Lower leg skin (tissue), 4 donors: ENCODE measurements at regions not wholly inside any gene's neighbourhood (a gene's known extent, or its start where the extent isn't known, plus 50 kb on each side); places are given as distances from the start of the nearest gene placed in this dataset.

Experiments used
- DNase-seq, 2 donors: peaks; one replicate each; pipeline ENCODE4 v3.0.0-alpha.2; 2019; ENCODE audit warnings: low spot score in 2 of 2
- H3K4me3 ChIP-seq: fragments of 200-600 bp; sonication (generic); 2 replicates; pipeline ENCODE4 v1.5.1; 2017; ENCODE audit warnings: mild to moderate bottlenecking, low read depth; ENCODE audit not compliant: poor library complexity, severe bottlenecking
- POLR2A ChIP-seq, 2 donors: fragments of 450-650 bp; IDR thresholded peaks; one replicate each; pipeline ENCODE4 v1.6.1; 2016 to 2017; ENCODE audit warnings: antibody characterized with exemption in 2 of 2, mild to moderate bottlenecking in 1 of 2, moderate library complexity in 1 of 2
- WGBS, 2 donors: methylation state at CpG; one replicate each; pipeline ENCODE4 v1.1.5; 2018; 5-methylcytosine and 5-hydroxymethylcytosine counted together
- intact Hi-C: fragments of 100-400 bp; cut with DNase I; formaldehyde crosslinking; loops from one replicate; pipeline ENCODE4 v1.15.0; 2023; ENCODE audit warnings: low total_unique reads
- TF ChIP-seq, protein P1 (sequence below), 3 donors: fragments of 450-650 bp; IDR thresholded peaks; one replicate each; pipeline ENCODE4 v1.5.1; 2016; ENCODE audit warnings: antibody characterized with exemption in 3 of 3, mild to moderate bottlenecking in 3 of 3, moderate library complexity in 2 of 3

DNA sequence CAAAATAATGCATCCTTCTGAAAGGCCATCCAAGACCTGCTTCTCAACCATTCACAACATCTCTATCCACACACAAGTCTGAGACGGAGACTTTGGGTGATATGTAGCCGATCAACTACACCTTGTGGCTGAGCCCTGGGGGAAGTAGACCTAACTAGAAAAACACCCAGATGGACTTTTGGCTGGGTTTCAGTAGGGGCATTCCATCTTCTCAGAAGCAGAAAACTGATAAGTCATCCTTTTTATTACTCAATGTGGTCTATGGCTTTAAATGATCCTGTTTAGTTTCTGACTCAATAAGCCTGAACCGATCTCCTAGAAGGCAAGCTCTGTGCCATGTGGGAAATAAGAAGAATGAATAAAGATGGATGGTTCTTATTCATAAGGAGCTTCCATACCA, 82.5 kb upstream of the AFF2 start:
- no peak for DNase-seq
- TF ChIP-seq, protein P1, sequence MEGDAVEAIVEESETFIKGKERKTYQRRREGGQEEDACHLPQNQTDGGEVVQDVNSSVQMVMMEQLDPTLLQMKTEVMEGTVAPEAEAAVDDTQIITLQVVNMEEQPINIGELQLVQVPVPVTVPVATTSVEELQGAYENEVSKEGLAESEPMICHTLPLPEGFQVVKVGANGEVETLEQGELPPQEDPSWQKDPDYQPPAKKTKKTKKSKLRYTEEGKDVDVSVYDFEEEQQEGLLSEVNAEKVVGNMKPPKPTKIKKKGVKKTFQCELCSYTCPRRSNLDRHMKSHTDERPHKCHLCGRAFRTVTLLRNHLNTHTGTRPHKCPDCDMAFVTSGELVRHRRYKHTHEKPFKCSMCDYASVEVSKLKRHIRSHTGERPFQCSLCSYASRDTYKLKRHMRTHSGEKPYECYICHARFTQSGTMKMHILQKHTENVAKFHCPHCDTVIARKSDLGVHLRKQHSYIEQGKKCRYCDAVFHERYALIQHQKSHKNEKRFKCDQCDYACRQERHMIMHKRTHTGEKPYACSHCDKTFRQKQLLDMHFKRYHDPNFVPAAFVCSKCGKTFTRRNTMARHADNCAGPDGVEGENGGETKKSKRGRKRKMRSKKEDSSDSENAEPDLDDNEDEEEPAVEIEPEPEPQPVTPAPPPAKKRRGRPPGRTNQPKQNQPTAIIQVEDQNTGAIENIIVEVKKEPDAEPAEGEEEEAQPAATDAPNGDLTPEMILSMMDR (IDR thresholded peaks at IDR 0.05): no peak
- TF ChIP-seq POLR2A (IDR thresholded peaks at IDR 0.05): no peak
- H3K4me3 ChIP-seq: no peak overlapping the region
- 57% methylated on average over 3 of the region's 3 CpGs for WGBS, 2 donors
- intact Hi-C loops: no loop called here

DNA sequence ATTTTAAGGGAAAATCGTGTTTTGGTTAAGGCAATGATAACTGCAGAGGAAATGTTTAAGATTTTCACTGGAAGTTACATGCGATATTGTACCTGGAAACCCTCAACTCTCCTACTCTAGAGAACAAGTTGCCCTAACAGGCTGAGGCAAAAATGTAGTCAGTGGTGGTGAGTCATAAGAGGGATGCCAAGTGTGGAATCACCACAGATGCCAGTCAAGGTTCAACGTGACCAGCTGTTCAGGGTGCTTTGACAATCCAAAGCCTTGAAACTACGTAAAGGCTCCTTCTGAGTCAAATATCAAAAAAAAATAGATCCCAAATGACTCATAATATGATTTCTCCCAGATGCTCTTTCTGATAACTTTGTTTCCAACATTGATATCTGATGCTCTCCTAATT, 77.9 kb upstream of the AFF2 start:
- H3K4me3 ChIP-seq: no peak overlapping the region
- WGBS, 2 donors: 62 to 70% methylated on average over 4 of the region's 4 CpGs
- TF ChIP-seq, protein P1 (IDR thresholded peaks at IDR 0.05): no peak
- no peak for TF ChIP-seq POLR2A (IDR thresholded peaks at IDR 0.05)
- no peak for DNase-seq
- intact Hi-C loops: no loop called here

DNA sequence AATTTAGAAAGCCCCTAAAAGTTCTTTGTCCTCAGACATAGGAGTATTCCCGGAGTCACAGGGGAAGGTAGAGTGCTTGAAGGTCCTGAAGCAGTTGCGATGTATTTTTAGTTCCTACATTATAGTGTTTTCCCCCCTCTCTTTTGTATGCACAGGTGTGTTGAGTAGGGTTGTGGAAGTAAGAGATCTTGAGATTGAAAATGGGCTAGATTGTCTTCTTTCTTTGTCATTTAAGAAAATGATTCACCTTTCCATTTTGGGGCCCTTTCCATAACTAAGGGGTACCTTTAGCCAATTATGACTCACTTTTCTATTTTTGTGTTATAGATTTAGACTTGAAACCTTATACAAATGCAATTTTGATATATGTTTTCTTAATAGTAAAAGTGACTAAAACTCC, 75.8 kb upstream of the AFF2 start:
- 90 to 93% methylated on average over 2 of the region's 2 CpGs for WGBS, 2 donors
- DNase-seq: no peak
- TF ChIP-seq POLR2A (IDR thresholded peaks at IDR 0.05): no peak
- TF ChIP-seq, protein P1 (IDR thresholded peaks at IDR 0.05): no peak
- H3K4me3 ChIP-seq: no peak overlapping the region
- intact Hi-C loops: no loop called here

DNA sequence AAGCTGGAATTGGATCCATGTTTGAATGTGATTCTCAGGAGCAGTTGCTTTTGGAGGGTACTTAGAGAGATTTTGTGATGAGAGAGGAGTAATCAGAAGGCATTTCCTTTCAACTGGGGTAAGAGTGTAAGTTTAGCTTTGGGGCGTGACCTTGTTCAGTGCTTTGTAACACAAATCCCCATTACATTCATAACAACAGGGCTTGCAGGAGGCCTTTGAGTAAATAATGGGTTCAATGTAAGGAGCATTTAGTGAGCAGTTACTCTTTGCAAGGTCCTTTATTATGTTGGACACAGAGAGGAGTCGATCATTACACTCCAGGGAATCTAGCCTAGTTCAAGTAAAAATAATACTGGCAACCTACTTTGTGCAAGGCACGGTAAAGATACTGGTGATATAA, 74.0 kb upstream of the AFF2 start:
- no peak for DNase-seq
- no peak overlapping the region for H3K4me3 ChIP-seq
- WGBS, 2 donors: 73 to 75% methylated on average over 3 of the region's 3 CpGs
- intact Hi-C loops: no loop called here
- TF ChIP-seq, protein P1 (IDR thresholded peaks at IDR 0.05): no peak
- no peak for TF ChIP-seq POLR2A (IDR thresholded peaks at IDR 0.05)

DNA sequence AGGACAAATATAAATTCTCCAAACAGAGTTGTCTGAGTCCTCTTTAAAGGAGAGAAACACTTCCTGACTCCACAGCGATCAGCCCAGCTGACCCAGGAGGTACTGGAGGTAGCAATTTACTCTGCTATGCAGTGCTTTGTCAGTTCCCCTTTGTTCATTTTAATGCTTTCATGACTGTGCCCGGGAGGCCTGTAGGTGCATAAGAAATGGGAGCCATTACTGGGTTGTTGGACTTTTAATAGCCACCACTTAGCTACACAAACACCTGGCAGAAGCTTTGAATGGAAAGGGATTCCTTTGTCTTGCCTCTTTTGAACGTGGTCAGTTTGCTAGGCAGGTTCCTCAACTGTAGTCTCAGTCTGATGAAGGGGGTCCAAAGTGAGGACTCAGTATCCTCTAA, 59.0 kb upstream of the AFF2 start:
- intact Hi-C loops: no loop called here
- TF ChIP-seq, protein P1 (IDR thresholded peaks at IDR 0.05): no peak
- no peak for TF ChIP-seq POLR2A (IDR thresholded peaks at IDR 0.05)
- 57 to 65% methylated on average over 3 of the region's 3 CpGs for WGBS, 2 donors
- no peak for DNase-seq
- H3K4me3 ChIP-seq: no peak overlapping the region

DNA sequence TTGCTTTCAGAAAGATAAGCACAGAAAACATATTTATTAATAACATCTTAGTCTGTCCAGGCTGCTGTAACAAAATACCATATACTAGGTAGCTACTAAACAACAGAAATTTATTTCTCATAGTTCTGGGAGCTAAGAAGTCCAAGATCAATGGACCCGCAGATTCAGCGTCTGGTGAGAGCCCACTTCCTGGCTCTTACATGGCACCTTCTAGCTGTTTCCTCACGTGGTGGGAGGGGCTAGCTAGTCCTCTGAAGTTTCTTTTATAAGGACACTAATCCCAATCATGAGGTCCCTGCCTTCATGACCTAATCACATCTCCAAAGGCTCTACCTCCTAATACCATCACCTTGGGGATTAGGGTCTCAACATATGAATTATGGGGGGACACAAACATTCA, 57.2 kb upstream of the AFF2 start:
- intact Hi-C loops: no loop called here
- 67 to 72% methylated on average over 3 of the region's 3 CpGs for WGBS, 2 donors
- no peak for DNase-seq
- TF ChIP-seq, protein P1 (IDR thresholded peaks at IDR 0.05): no peak
- no peak for TF ChIP-seq POLR2A (IDR thresholded peaks at IDR 0.05)
- no peak overlapping the region for H3K4me3 ChIP-seq
